Left ventricle myocardium inferior (tissue), 1 donor: ENCODE measurements at regions not wholly inside any gene's neighbourhood (a gene's known extent, or its start where the extent isn't known, plus 50 kb on each side); places are given as distances from the start of the nearest gene placed in this dataset.

Experiments used
- DNase-seq: peaks from one replicate; pipeline ENCODE4 v3.0.0-alpha.2; 2020
- H3K27ac ChIP-seq: fragments of 200-600 bp; replicated peaks from 2 replicates; pipeline ENCODE4 v1.8.0; 2021
- H3K27me3 ChIP-seq: fragments of 200-600 bp; 2 replicates; pipeline ENCODE4 v1.8.0; 2021; ENCODE audit warnings: low read depth
- H3K36me3 ChIP-seq: fragments of 200-600 bp; 2 replicates; pipeline ENCODE4 v1.8.0; 2021
- H3K4me1 ChIP-seq: fragments of 200-600 bp; 2 replicates; pipeline ENCODE4 v1.8.0; 2021
- H3K4me3 ChIP-seq: fragments of 200-600 bp; 2 replicates; pipeline ENCODE4 v1.8.0; 2021; ENCODE audit warnings: mild to moderate bottlenecking, moderate library complexity
- H3K9me3 ChIP-seq: fragments of 200-600 bp; replicated peaks from 2 replicates; pipeline ENCODE4 v1.8.0; 2021
- intact Hi-C: fragments of 100-400 bp; cut with micrococcal nuclease; formaldehyde crosslinking; loops from one replicate; pipeline ENCODE4 v1.11.0; 2022
- TF ChIP-seq, protein P1 (sequence below): fragments of 200-600 bp; IDR thresholded peaks from 2 replicates; pipeline ENCODE4 v1.8.0; 2021; ENCODE audit warnings: antibody characterized with exemption, mild to moderate bottlenecking, borderline replicate concordance
- donor health status: DM: no; HTN: yes; CAD: no; lungs with severe emphysema.

DNA sequence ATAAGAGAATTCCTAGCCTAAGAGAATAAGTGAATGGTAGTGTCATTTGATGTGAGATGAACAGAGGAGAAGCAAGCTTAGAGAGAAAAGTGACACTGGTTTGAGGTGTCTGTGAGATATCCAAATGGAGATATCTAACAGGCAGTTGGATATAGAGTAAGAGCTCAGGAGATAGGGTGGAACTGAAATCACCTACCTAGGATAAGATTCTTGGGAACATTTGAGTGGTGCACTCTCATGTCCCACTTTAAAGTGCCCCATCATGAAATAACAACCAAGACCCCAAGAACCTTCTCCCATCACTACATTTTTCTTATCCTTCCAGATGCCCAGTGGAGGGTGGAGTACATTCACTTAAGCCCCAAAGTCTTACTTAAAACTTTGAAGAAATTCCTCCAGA is 109.0 kb upstream of the MAFB start:
- TF ChIP-seq, protein P1, sequence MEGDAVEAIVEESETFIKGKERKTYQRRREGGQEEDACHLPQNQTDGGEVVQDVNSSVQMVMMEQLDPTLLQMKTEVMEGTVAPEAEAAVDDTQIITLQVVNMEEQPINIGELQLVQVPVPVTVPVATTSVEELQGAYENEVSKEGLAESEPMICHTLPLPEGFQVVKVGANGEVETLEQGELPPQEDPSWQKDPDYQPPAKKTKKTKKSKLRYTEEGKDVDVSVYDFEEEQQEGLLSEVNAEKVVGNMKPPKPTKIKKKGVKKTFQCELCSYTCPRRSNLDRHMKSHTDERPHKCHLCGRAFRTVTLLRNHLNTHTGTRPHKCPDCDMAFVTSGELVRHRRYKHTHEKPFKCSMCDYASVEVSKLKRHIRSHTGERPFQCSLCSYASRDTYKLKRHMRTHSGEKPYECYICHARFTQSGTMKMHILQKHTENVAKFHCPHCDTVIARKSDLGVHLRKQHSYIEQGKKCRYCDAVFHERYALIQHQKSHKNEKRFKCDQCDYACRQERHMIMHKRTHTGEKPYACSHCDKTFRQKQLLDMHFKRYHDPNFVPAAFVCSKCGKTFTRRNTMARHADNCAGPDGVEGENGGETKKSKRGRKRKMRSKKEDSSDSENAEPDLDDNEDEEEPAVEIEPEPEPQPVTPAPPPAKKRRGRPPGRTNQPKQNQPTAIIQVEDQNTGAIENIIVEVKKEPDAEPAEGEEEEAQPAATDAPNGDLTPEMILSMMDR, result no peak
- Histone ChIP-seq H3K27me3 (peaks cover 30% of the 10 kb centered on the region), H3K9me3 (no peaks in the 10 kb centered on the region), H3K36me3 (no peaks in the 10 kb centered on the region), H3K4me3 (no peak overlapping the region), H3K4me1 (no peaks in the 10 kb centered on the region), H3K27ac (no peak overlapping the region)
- intact Hi-C loops, result no loop called here
- DNase-seq, result no peak

DNA sequence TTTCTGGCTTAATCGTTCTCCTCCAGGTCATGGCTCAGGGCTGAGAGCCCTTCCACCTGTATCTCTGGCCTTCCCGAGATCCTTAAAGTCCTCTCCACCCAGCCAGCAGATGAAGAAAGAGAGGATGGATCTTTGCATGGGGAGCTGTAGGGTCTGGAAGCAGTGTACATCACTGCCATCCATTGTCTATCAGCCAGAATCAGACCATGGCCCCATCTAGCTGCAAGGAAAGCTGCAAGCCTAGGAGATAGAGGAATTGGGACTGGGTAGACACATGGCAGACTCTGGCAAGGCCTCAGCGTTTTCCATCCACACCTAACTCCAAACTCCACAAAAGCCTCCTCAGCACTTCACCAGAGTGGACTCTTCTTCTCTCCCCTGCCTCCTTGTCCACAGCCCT is 113.8 kb upstream of the MAFB start:
- peaks cover 67% of the 10 kb centered on the region for H3K27me3 ChIP-seq
- no peaks in the 10 kb centered on the region for H3K9me3 ChIP-seq
- no peak for DNase-seq
- no peak overlapping the region for H3K27ac ChIP-seq
- H3K4me1 ChIP-seq, result no peaks in the 10 kb centered on the region
- TF ChIP-seq, protein P1, result no peak
- H3K36me3 ChIP-seq, result no peaks in the 10 kb centered on the region
- no peak overlapping the region for H3K4me3 ChIP-seq
- intact Hi-C loops, result no loop called here

GRCh38 chr20:40803381-40803780 is 114.3 kb upstream of the MAFB start:
- Histone ChIP-seq H3K27me3 (peaks cover 72% of the 10 kb centered on the region), H3K36me3 (no peaks in the 10 kb centered on the region), H3K9me3 (no peaks in the 10 kb centered on the region), H3K27ac (no peak overlapping the region), H3K4me3 (no peak overlapping the region), H3K4me1 (no peaks in the 10 kb centered on the region)
- intact Hi-C loops, result no loop called here
- no peak for DNase-seq
- TF ChIP-seq, protein P1, result no peak

GRCh38 chr20:40805592-40805991 is 116.6 kb upstream of the MAFB start:
- no peak for DNase-seq
- TF ChIP-seq, protein P1, result no peak
- Histone ChIP-seq H3K9me3 (no peaks in the 10 kb centered on the region), H3K4me1 (no peaks in the 10 kb centered on the region), H3K36me3 (no peaks in the 10 kb centered on the region), H3K4me3 (no peak overlapping the region), H3K27me3 (peaks cover 84% of the 10 kb centered on the region), H3K27ac (no peak overlapping the region)
- intact Hi-C loops, result no loop called here

DNA sequence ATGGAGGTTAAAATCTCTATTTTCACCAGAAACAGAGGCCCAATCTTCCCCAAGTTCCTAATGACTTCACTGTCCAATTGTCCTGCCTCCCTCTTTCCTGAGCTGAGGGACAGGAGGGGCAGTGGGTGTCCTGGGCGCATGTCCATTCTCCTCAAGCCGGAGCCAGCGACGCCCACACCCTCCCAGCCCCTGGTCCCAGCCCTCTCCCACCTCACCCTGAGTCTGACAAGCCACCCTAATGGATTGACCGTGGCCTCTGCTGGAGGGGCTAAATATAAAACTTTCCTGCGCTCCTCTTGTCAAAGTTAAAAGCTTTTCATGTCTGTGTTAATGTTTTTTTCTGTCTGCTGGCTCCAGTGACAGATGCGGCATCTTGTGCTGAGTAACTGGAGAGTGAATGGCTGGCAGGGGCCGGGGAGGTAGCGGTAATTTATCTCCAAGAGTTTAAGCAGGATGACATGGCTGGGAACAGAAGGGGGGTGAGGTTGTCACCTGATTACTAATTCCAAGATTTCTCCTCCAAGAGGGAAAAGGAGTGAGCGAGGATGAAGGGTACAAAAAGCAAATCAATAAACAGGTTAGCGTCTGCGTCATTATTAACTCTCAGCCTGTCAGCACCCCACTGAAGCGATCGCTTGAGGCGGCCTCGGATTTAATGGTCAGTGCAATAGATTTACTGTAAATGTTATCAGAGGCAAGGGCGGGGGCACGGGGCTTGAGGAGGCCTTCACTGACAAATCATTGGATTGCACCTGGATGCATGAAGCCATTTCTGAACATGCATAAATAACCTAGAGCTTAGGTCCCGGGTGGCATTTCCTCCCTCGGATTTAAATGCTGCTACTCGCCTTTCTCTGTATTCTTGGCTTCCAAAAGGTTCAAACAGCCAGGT is 118.1 kb upstream of the MAFB start:
- Histone ChIP-seq H3K27me3 (peaks cover 74% of the 10 kb centered on the region), H3K27ac (no peak overlapping the region), H3K36me3 (no peaks in the 10 kb centered on the region), H3K9me3 (no peaks in the 10 kb centered on the region), H3K4me1 (no peaks in the 10 kb centered on the region), H3K4me3 (no peak overlapping the region)
- TF ChIP-seq, protein P1, result no peak
- intact Hi-C loops, result no loop called here
- DNase-seq, result no peak
